HG03558 (cell line): ENCODE measurements at regions not wholly inside any gene's neighbourhood (a gene's known extent, or its start where the extent isn't known, plus 50 kb on each side); places are given as distances from the start of the nearest gene placed in this dataset.
"Not testable (repeated sequence)": the region's sequence is repeated elsewhere in the genome, so short reads cannot be mapped to it uniquely, and the experiment has no call there.

ENCODE experiments used
- ATAC-seq: cut with Tn5 transposase; IDR thresholded peaks from one replicate; pipeline ENCODE4 v1.9.1; 2021; ENCODE audit warnings: moderate number of reproducible peaks; ENCODE audit not compliant: unreplicated experiment; ENCODE audit errors: extremely low read depth

GRCh38 chr21:6126976-6127732, 4394.2 kb upstream of the TPTE start:
- ATAC-seq: not testable (repeated sequence)

GRCh38 chr21:6130734-6131133, 4390.6 kb upstream of the TPTE start:
- not testable (repeated sequence) for ATAC-seq

DNA sequence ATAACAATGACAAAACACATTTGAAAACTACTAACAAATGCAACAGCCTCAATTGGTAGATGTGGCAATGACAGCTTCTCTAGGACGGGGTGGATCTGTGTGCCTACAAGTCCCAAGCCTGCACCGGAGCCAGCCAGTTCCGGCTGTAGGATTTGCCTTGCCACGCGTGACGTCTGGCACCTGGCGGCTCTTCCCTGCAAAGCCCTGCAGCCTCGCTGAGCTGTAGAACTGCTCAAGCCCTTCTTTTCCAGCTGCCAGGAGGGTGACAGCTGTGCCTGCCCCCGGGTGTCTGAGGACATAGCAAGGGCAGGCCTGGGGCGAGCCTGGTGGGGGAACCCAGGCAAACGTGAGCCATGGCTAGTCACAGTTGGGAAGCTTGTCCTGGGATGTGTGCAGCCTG, 4388.0 kb upstream of the TPTE start:
- not testable (repeated sequence) for ATAC-seq

- ATAC-seq: not testable (repeated sequence)
Measured at GRCh38 chr21:6133852-6134630, 4387.3 kb upstream of the TPTE start.

GRCh38 chr21:6136732-6137131, 4384.7 kb upstream of the TPTE start:
- not testable (repeated sequence) for ATAC-seq

GRCh38 chr21:6138244-6139136, 4382.9 kb upstream of the TPTE start:
- ATAC-seq: not testable (repeated sequence)

GRCh38 chr21:6139331-6139730, 4382.1 kb upstream of the TPTE start:
- not testable (repeated sequence) for ATAC-seq

DNA sequence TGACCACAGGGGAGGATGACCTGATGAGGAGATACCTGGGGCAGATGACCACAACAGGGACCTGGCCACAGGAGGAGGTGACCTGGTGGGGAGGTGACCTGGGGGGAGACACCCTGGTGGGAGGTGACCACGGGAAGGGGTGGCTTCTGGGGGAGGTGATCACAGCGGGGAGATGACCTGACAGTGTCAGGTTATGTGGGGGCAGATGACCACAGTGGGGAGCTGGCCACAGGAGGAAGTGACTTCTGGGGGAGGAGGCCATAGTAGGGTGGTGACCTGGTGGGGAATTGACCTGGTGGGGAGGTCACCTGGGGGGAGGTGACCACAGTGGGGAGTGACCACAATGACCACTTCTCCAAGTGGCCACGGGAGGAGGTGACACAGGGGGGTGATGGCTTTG, 4381.5 kb upstream of the TPTE start:
- not testable (repeated sequence) for ATAC-seq

DNA sequence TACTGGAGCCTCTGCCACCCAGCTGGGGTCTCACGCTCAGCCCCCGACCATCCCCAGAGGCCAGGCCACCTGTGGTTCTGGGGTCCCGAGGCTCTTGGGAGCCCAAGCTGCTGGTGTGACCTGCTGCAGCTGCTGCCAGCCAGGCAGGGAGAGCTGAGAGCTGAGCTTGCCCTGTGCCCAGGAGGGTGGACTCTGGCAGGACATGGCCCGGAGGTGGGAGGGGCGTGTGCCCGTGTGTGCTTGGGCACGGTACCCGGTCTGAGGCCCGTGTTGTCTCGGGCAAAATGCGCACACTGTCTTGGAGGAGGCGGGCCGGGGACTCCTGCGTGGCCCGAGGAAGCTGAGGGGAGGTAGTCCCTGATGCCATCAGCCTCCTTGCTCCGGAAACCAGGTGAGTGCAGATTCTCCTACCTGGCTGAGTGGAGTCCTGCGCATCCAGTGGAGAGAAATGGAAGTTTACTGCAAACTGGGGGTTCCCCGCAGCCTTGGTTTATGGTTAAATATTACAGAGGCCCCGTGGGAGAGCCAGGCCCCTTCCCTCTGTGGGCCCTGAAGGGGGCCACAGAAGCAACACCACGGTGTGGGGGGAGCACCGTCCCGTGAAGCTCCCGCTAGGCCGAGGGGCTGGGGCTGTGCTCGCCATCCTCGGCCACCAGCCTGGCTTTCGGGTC, 4380.8 kb upstream of the TPTE start:
- ATAC-seq: not testable (repeated sequence)

DNA sequence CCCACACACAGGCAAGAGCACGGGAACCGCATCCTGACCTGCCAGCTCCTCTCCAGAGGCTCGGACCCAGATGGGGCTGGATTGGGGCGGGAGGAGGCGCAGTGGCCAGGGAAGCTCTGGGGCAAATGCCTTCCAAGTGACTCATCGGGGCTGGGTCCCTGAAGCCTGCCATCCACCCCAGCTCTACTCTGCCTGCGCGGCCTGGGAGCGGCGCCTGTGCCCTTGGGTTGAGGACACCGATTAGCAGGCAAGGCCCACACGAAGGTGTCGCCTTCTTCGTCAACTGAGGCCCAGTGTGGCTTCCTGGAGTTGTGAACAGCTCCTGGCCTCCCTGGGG, 4380.3 kb upstream of the TPTE start:
- not testable (repeated sequence) for ATAC-seq

- not testable (repeated sequence) for ATAC-seq
Measured at GRCh38 chr21:6153154-6153553, 4368.2 kb upstream of the TPTE start.

DNA sequence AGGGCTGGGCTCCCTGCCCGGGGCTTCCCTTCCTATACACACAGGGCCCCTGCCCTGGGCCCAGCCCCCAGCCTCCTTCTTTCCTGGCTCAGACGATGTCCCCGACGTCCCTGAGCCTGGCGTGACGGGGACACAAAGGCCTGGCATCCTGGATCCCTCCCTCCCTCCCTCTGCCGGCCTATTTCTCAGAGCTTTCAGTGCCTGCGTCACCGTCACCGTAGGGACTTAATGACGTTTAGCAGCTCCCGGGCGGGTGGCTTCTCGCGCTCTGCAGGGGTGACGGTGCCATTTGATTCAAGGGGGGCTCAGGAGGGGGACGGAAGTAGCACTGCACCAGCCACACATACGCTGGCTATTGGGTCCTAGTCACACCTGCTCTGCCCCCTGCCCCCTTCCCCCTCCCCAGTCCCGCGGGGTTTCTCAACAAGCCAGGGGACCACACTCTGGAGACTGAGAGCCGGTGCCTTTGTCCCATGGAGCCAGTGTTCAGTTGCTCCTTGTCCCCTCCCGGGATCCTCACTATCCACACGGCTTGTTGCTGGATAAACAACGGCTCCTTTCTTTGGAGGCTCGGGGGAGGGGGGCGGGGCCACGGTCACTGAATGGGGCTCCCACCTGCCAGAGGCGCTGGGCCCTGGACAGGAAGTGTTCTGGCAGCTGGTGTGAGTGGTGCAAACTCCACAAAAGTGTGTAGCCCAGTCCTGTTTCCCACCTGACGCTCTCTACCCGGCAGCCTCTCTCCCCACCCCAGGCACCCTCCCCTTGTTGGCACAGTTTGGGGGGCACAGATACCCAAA, 4366.7 kb upstream of the TPTE start:
- not testable (repeated sequence) for ATAC-seq

DNA sequence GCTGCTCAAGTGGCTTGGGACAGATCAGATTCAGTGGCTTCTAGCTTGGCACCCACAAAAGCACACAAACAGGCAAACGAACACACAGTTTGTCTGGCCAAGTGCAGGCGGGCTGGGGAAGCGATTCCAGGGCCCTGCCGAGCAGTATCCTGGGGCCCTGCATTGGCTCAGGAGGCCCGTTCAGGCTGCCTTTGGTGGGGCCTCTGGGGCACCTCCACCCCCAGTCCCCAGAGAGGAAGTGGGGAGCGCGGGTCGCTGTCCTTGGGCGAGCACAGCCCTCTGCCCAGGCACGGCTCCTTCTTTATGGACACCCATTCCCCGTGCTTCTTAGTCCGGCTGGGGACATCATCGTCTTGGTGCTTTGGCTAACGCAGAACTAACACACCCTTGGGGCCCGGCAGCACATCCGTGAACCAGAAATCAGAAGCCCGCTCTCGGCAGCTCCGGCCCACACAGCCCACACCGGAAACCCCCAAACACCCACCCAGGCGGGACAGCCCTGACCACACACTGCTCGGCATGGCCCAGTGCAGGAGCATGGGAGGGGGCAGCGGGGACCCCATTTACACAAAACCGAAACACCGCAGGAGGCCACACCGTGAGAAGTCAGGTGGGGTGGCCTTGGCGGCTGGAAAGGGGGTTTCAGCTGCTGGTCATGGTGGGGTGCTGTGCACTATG, 4364.5 kb upstream of the TPTE start:
- not testable (repeated sequence) for ATAC-seq

GRCh38 chr21:6157515-6157914, 4363.9 kb upstream of the TPTE start:
- not testable (repeated sequence) for ATAC-seq

- ATAC-seq: not testable (repeated sequence)
Measured at GRCh38 chr21:6158171-6158570, 4363.2 kb upstream of the TPTE start.
